ENCODE measurements at regions not wholly inside any gene's neighbourhood (a gene's known extent, or its start where the extent isn't known, plus 50 kb on each side); places are given as distances from the start of the nearest gene placed in this dataset.

GRCh38 chr4:84100071-84100470 lies 399.0 kb downstream of the NKX6-1 start:
- DNase-seq, result no peak

- no peak for DNase-seq
Measured at GRCh38 chr4:84099599-84099998, 399.5 kb downstream of the NKX6-1 start.

GRCh38 chr4:84091266-84091665 lies 407.8 kb downstream of the NKX6-1 start:
- no peak for DNase-seq

- DNase-seq, result no peak
Measured at GRCh38 chr4:84089652-84090437, 409.2 kb downstream of the NKX6-1 start.

GRCh38 chr4:84085986-84086385 lies 413.1 kb downstream of the NKX6-1 start:
- no peak for DNase-seq

GRCh38 chr4:84070289-84070688 lies 428.8 kb downstream of the NKX6-1 start:
- DNase-seq, result no peak

- no peak for DNase-seq
Measured at GRCh38 chr4:84063619-84064018, 435.5 kb downstream of the NKX6-1 start.

- no peak for DNase-seq
Measured at GRCh38 chr4:84058201-84058600, 440.9 kb downstream of the NKX6-1 start.

- no peak for DNase-seq
Measured at GRCh38 chr4:84051639-84052038, 447.5 kb downstream of the NKX6-1 start.

GRCh38 chr4:84051089-84051488 lies 448.0 kb downstream of the NKX6-1 start:
- no peak for DNase-seq

- peak; percentile 44 for DNase-seq
Measured at GRCh38 chr4:84050015-84050414, 449.1 kb downstream of the NKX6-1 start.

- DNase-seq, result no peak
Measured at GRCh38 chr4:84046551-84046950, 452.5 kb downstream of the NKX6-1 start.

GRCh38 chr4:84041426-84041825 lies 457.7 kb downstream of the NKX6-1 start:
- no peak for DNase-seq

GRCh38 chr4:84035568-84035967 lies 463.5 kb downstream of the NKX6-1 start:
- no peak for DNase-seq

GRCh38 chr4:84032372-84032771 lies 466.7 kb downstream of the NKX6-1 start:
- DNase-seq, result no peak

- no peak for DNase-seq
Measured at GRCh38 chr4:84031401-84031800, 467.7 kb downstream of the NKX6-1 start.

GRCh38 chr4:84028340-84028739 lies 470.8 kb downstream of the NKX6-1 start:
- DNase-seq, result no peak

GRCh38 chr4:84024405-84024804 lies 474.7 kb downstream of the NKX6-1 start:
- DNase-seq, result no peak

GRCh38 chr4:84022564-84022963 lies 476.5 kb downstream of the NKX6-1 start:
- DNase-seq, result no peak

GRCh38 chr4:84019626-84020025 lies 479.5 kb downstream of the NKX6-1 start:
- DNase-seq, result no peak

GRCh38 chr4:84003046-84003445 lies 467.1 kb downstream of the GPAT3 start:
- no peak for DNase-seq

- DNase-seq, result no peak
Measured at GRCh38 chr4:84001876-84002569, 466.1 kb downstream of the GPAT3 start.

GRCh38 chr4:83996254-83996653 lies 460.3 kb downstream of the GPAT3 start:
- DNase-seq, result no peak

GRCh38 chr4:83993774-83994173 lies 457.9 kb downstream of the GPAT3 start:
- no peak for DNase-seq

- no peak for DNase-seq
Measured at GRCh38 chr4:83989835-83990234, 453.9 kb downstream of the GPAT3 start.

Measured in DMS53 (cell line).